Epidermal melanocyte (primary cell): ENCODE measurements at regions not wholly inside any gene's neighbourhood (a gene's known extent, or its start where the extent isn't known, plus 50 kb on each side); places are given as distances from the start of the nearest gene placed in this dataset.
"Not testable (repeated sequence)": the region's sequence is repeated elsewhere in the genome, so short reads cannot be mapped to it uniquely, and the experiment has no call there.

Source experiments
- DNase-seq: peaks from one replicate; pipeline ENCODE4 v3.0.0; 2011; ENCODE audit warnings: low spot score; ENCODE audit not compliant: insufficient read length

- no peak for DNase-seq
Measured at GRCh38 chr5:83810511-83810910, 89.9 kb upstream of the HAPLN1 start.

- DNase-seq: no peak
Measured at GRCh38 chr5:83802686-83803085, 82.0 kb upstream of the HAPLN1 start.

- no peak for DNase-seq
Measured at GRCh38 chr5:83800201-83800600, 79.5 kb upstream of the HAPLN1 start.

GRCh38 chr5:83799020-83799419, 78.4 kb upstream of the HAPLN1 start:
- DNase-seq: not testable (repeated sequence)

GRCh38 chr5:83789371-83789770, 68.7 kb upstream of the HAPLN1 start:
- DNase-seq: no peak

- DNase-seq: no peak
Measured at GRCh38 chr5:83787631-83788030, 67.0 kb upstream of the HAPLN1 start.

GRCh38 chr5:83785176-83785668, 64.6 kb upstream of the HAPLN1 start:
- DNase-seq: no peak

GRCh38 chr5:83780699-83781350, 60.2 kb upstream of the HAPLN1 start:
- no peak for DNase-seq

- no peak for DNase-seq
Measured at GRCh38 chr5:83777856-83778255, 57.2 kb upstream of the HAPLN1 start.

- no peak for DNase-seq
Measured at GRCh38 chr5:83776437-83777031, 55.9 kb upstream of the HAPLN1 start.
